H9 (cell line): ENCODE measurements at regions not wholly inside any gene's neighbourhood (a gene's known extent, or its start where the extent isn't known, plus 50 kb on each side); places are given as distances from the start of the nearest gene placed in this dataset.

Source experiments
- DNase-seq: peaks from one replicate; pipeline ENCODE4 v3.0.0-alpha.2; 2017
- H2AFZ ChIP-seq: one replicate; pipeline ENCODE4 v1.6.1; 2013; ENCODE audit warnings: mild to moderate bottlenecking, low read length, control low read depth, moderate library complexity
- H2AK5ac ChIP-seq: 2 replicates; pipeline ENCODE4 v1.6.1; 2013; ENCODE audit warnings: low read length, control low read depth, mixed read lengths; ENCODE audit not compliant: insufficient read length
- H2BK120ac ChIP-seq: one replicate; pipeline ENCODE4 v1.6.1; 2013; ENCODE audit warnings: low read depth, mild to moderate bottlenecking, low read length, control low read depth, inconsistent platforms; ENCODE audit not compliant: poor library complexity, severe bottlenecking
- H2BK12ac ChIP-seq: 2 replicates; pipeline ENCODE4 v1.6.1; 2013; ENCODE audit warnings: low read length, control low read depth, mixed read lengths, low read depth; ENCODE audit not compliant: insufficient read length
- H2BK15ac ChIP-seq: 2 replicates; pipeline ENCODE4 v1.6.1; 2013; ENCODE audit warnings: low read depth, low read length, control low read depth
- H2BK20ac ChIP-seq: one replicate; pipeline ENCODE4 v1.6.1; 2013; ENCODE audit warnings: low read depth, mild to moderate bottlenecking, low read length, control low read depth, inconsistent platforms; ENCODE audit not compliant: poor library complexity, severe bottlenecking
- H2BK5ac ChIP-seq: 2 replicates; pipeline ENCODE4 v1.6.1; 2013; ENCODE audit warnings: low read length, control low read depth, mixed read lengths; ENCODE audit not compliant: insufficient read length
- H3K14ac ChIP-seq: 2 replicates; pipeline ENCODE4 v1.6.1; 2013; ENCODE audit warnings: low read length, control low read depth; ENCODE audit not compliant: insufficient read depth
- H3K18ac ChIP-seq: 2 replicates; pipeline ENCODE4 v1.6.1; 2013; ENCODE audit warnings: low read depth, mild to moderate bottlenecking, mixed read lengths, low read length, control low read depth; ENCODE audit not compliant: insufficient read length
- H3K23ac ChIP-seq: 2 replicates; pipeline ENCODE4 v1.6.1; 2013; ENCODE audit warnings: low read length, control low read depth, mixed read lengths, low read depth; ENCODE audit not compliant: insufficient read length
- H3K23me2 ChIP-seq: 2 replicates; pipeline ENCODE4 v1.6.1; 2013; ENCODE audit warnings: low read depth, mild to moderate bottlenecking, mixed read lengths, low read length, control low read depth; ENCODE audit not compliant: insufficient read length, poor library complexity, severe bottlenecking
- H3K27ac ChIP-seq: 2 replicates; pipeline ENCODE4 v1.5.1; 2013; ENCODE audit warnings: low read length, control low read depth, mixed read lengths, low read depth; ENCODE audit not compliant: insufficient read length
- H3K27me3 ChIP-seq: 2 replicates; pipeline ENCODE4 v1.6.1; 2013; ENCODE audit warnings: low read length, control low read depth, inconsistent platforms; ENCODE audit not compliant: insufficient read depth
- H3K4ac ChIP-seq: 2 replicates; pipeline ENCODE4 v1.6.1; 2013; ENCODE audit warnings: low read depth, mild to moderate bottlenecking, control low read depth, inconsistent platforms, low read length, moderate library complexity
- H3K4me1 ChIP-seq: 2 replicates; pipeline ENCODE4 v1.6.1; 2013; ENCODE audit warnings: low read length, control low read depth, inconsistent platforms; ENCODE audit not compliant: insufficient read depth
- H3K4me2 ChIP-seq: 2 replicates; pipeline ENCODE4 v1.6.1; 2013; ENCODE audit warnings: low read length, control low read depth, mixed read lengths; ENCODE audit not compliant: insufficient read length, insufficient read depth
- H3K56ac ChIP-seq: 2 replicates; pipeline ENCODE4 v1.6.1; 2013; ENCODE audit warnings: low read depth, mild to moderate bottlenecking, mixed read lengths, low read length, control low read depth; ENCODE audit not compliant: insufficient read length
- H3K79me1 ChIP-seq: 2 replicates; pipeline ENCODE4 v1.6.1; 2013; ENCODE audit warnings: low read depth, mild to moderate bottlenecking, moderate library complexity, low read length, control low read depth, inconsistent platforms; ENCODE audit not compliant: insufficient read depth, poor library complexity, severe bottlenecking
- H3K79me2 ChIP-seq: 2 replicates; pipeline ENCODE4 v1.6.1; 2013; ENCODE audit warnings: low read length, control low read depth, inconsistent platforms; ENCODE audit not compliant: insufficient read depth
- H3K9ac ChIP-seq: 2 replicates; pipeline ENCODE4 v1.6.1; 2013; ENCODE audit warnings: low read length, control low read depth, mixed read lengths; ENCODE audit not compliant: insufficient read length; ENCODE audit errors: extremely low read depth
- H3K9me3 ChIP-seq: one replicate; pipeline ENCODE4 v1.6.1; 2013; ENCODE audit warnings: low read depth, low read length, inconsistent platforms; ENCODE audit not compliant: control insufficient read depth
- H3T11ph ChIP-seq: one replicate; pipeline ENCODE4 v1.6.1; 2013; ENCODE audit warnings: mild to moderate bottlenecking, low read length, control low read depth, inconsistent platforms
- H4K20me1 ChIP-seq: one replicate; pipeline ENCODE4 v1.6.1; 2013; ENCODE audit not compliant: control insufficient read depth, insufficient read length, insufficient read depth
- H4K5ac ChIP-seq: 2 replicates; pipeline ENCODE4 v1.6.1; 2013; ENCODE audit warnings: low read depth, mild to moderate bottlenecking, mixed read lengths, low read length, control low read depth; ENCODE audit not compliant: insufficient read length
- H4K8ac ChIP-seq: replicated peaks from 2 replicates; pipeline ENCODE4 v1.6.1; 2013; ENCODE audit warnings: low read length, control low read depth, mixed read lengths, low read depth; ENCODE audit not compliant: insufficient read length
- H4K91ac ChIP-seq: 2 replicates; pipeline ENCODE4 v1.6.1; 2013; ENCODE audit warnings: low read depth, mild to moderate bottlenecking, moderate library complexity, mixed read lengths, low read length, control low read depth; ENCODE audit not compliant: insufficient read length
- H3K27ac Mint-ChIP-seq, 3 experiments: 2 replicates in 2 of 3; 3 replicates in 1 of 3; pipeline ENCODE4 v1.8.0; 2020 to 2021; ENCODE audit warnings: mixed read lengths in 3 of 3, mild to moderate bottlenecking in 1 of 3, moderate library complexity in 1 of 3
- H3K27me3 Mint-ChIP-seq: 2 replicates; pipeline ENCODE4 v1.8.0; 2021; ENCODE audit warnings: low read depth, mild to moderate bottlenecking, moderate library complexity, mixed read lengths
- H3K36me3 Mint-ChIP-seq, 3 experiments: 2 replicates in 2 of 3; 3 replicates in 1 of 3; pipeline ENCODE4 v1.8.0; 2020 to 2021; ENCODE audit warnings: low read depth in 3 of 3, mixed read lengths in 3 of 3; ENCODE audit not compliant: insufficient read depth in 1 of 3
- H3K4me1 Mint-ChIP-seq, 2 experiments: 2 replicates each; pipeline ENCODE4 v1.8.0; 2020; ENCODE audit warnings: mixed read lengths in 2 of 2
- H3K4me3 Mint-ChIP-seq, 2 experiments: 2 replicates in 1 of 2; 3 replicates in 1 of 2; pipeline ENCODE4 v1.8.0; 2020 to 2021; ENCODE audit warnings: mild to moderate bottlenecking in 2 of 2, mixed read lengths in 2 of 2, moderate library complexity in 1 of 2
- H3K9me3 Mint-ChIP-seq, 2 experiments: 2 replicates in 1 of 2; 3 replicates in 1 of 2; pipeline ENCODE4 v1.8.0; 2020; ENCODE audit warnings: mild to moderate bottlenecking in 2 of 2, mixed read lengths in 2 of 2, moderate library complexity in 1 of 2
- CTCF ChIP-seq: fragments of 200-600 bp; sonication (generic); conservative IDR thresholded peaks from 3 replicates; pipeline ENCODE4 v1.8.0; 2021; ENCODE audit warnings: antibody characterized with exemption, mild to moderate bottlenecking

- Histone ChIP-seq H3K27ac (no peak overlapping the region), H3K18ac (no peak overlapping the region), H4K91ac (no peak overlapping the region), H3K4me2 (no peak overlapping the region), H3K4me1 (no peaks in the 10 kb centered on the region; the same call in 1 of the 2 replicates), H2AFZ (no peak overlapping the region), H3T11ph (no peak overlapping the region), H3K9me3 (no peaks in the 10 kb centered on the region), H2AK5ac (no peak overlapping the region), H2BK12ac (no peak overlapping the region), H3K79me1 (no peaks in the 10 kb centered on the region), H3K27me3 (no peaks in the 10 kb centered on the region), H4K5ac (no peak overlapping the region), H2BK15ac (no peak overlapping the region), H2BK20ac (no peak overlapping the region), H3K9ac (no peak overlapping the region), H2BK5ac (no peak overlapping the region), H3K23ac (no peak overlapping the region), H3K79me2 (no peaks in the 10 kb centered on the region), H3K56ac (no peak overlapping the region), H4K20me1 (no peaks in the 10 kb centered on the region), H3K23me2 (no peaks in the 10 kb centered on the region), H4K8ac (no peak overlapping the region), H3K14ac (no peak overlapping the region), H3K4ac (no peak overlapping the region), H2BK120ac (no peak overlapping the region)
- no peak overlapping the region for H3K4me3 Mint-ChIP-seq
- H3K27ac Mint-ChIP-seq: no peak overlapping the region
- no peaks in the 10 kb centered on the region for H3K27me3 Mint-ChIP-seq
- no peak for DNase-seq
- no peaks in the 10 kb centered on the region; a peak in 1 of 7 replicates for H3K36me3 Mint-ChIP-seq
- peaks cover 21 to 22% of the 10 kb centered on the region in 2 experiments for H3K4me1 Mint-ChIP-seq
- H3K9me3 Mint-ChIP-seq: no peaks in the 10 kb centered on the region; a peak in 1 of 5 replicates
- no peak for TF ChIP-seq CTCF
These were observed 258.6 kb upstream of the GRM7 start for GRCh38 chr3:6602329-6602728.
